ENCODE measurements at regions not wholly inside any gene's neighbourhood (a gene's known extent, or its start where the extent isn't known, plus 50 kb on each side); places are given as distances from the start of the nearest gene placed in this dataset.

DNA sequence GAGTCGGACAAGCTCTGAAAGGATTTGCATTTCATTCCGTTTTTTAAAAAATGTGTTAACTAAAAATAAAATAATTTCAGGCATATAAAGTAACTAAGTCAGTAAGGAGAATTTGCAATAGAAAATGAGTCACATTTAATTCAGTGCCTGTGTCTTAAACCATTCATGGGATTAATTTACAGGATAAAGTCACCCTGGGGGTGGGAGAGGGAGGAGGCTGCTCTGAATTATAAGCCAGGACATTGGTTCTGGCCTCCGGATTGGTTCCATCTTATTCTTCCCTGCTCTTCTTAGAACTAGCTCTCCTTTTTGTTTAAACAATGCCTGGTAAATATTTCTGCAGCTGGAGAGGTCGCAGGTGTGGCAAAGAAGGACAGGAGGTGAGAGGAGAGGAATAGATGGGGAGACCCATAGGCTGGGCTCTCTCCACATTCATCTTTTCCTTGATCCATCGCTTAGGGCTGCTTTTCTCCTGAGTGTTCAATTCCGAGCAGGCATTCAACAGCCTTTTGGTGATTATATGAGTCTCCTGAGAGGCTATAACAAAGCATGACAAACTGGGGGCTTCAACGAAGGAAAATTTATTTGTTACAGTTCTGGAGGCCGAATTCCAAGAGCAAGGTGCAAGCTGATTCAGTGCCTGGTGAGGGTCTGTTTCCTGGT, 319.2 kb downstream of the PHKB start:
- TF ChIP-seq, protein P1, sequence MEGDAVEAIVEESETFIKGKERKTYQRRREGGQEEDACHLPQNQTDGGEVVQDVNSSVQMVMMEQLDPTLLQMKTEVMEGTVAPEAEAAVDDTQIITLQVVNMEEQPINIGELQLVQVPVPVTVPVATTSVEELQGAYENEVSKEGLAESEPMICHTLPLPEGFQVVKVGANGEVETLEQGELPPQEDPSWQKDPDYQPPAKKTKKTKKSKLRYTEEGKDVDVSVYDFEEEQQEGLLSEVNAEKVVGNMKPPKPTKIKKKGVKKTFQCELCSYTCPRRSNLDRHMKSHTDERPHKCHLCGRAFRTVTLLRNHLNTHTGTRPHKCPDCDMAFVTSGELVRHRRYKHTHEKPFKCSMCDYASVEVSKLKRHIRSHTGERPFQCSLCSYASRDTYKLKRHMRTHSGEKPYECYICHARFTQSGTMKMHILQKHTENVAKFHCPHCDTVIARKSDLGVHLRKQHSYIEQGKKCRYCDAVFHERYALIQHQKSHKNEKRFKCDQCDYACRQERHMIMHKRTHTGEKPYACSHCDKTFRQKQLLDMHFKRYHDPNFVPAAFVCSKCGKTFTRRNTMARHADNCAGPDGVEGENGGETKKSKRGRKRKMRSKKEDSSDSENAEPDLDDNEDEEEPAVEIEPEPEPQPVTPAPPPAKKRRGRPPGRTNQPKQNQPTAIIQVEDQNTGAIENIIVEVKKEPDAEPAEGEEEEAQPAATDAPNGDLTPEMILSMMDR (IDR thresholded peaks at IDR 0.05; ENCODE audit: insufficient read depth, low read length): no peak
- no peak for TF ChIP-seq SPI1 (IDR thresholded peaks at IDR 0.05; ENCODE audit: borderline replicate concordance, low read depth)
- TF ChIP-seq, protein P2, sequence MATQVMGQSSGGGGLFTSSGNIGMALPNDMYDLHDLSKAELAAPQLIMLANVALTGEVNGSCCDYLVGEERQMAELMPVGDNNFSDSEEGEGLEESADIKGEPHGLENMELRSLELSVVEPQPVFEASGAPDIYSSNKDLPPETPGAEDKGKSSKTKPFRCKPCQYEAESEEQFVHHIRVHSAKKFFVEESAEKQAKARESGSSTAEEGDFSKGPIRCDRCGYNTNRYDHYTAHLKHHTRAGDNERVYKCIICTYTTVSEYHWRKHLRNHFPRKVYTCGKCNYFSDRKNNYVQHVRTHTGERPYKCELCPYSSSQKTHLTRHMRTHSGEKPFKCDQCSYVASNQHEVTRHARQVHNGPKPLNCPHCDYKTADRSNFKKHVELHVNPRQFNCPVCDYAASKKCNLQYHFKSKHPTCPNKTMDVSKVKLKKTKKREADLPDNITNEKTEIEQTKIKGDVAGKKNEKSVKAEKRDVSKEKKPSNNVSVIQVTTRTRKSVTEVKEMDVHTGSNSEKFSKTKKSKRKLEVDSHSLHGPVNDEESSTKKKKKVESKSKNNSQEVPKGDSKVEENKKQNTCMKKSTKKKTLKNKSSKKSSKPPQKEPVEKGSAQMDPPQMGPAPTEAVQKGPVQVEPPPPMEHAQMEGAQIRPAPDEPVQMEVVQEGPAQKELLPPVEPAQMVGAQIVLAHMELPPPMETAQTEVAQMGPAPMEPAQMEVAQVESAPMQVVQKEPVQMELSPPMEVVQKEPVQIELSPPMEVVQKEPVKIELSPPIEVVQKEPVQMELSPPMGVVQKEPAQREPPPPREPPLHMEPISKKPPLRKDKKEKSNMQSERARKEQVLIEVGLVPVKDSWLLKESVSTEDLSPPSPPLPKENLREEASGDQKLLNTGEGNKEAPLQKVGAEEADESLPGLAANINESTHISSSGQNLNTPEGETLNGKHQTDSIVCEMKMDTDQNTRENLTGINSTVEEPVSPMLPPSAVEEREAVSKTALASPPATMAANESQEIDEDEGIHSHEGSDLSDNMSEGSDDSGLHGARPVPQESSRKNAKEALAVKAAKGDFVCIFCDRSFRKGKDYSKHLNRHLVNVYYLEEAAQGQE (IDR thresholded peaks at IDR 0.05; ENCODE audit: insufficient replicate concordance, low read depth): no peak
